ENCODE measurements at regions not wholly inside any gene's neighbourhood (a gene's known extent, or its start where the extent isn't known, plus 50 kb on each side); places are given as distances from the start of the nearest gene placed in this dataset.

- Histone ChIP-seq H3K36me3 (no peaks in the 10 kb centered on the region), H3K4me3 (no peak overlapping the region), H4K20me1 (no peaks in the 10 kb centered on the region), H3K9me3 (no peaks in the 10 kb centered on the region), H3K27ac (no peak overlapping the region), H3K4me1 (no peaks in the 10 kb centered on the region), H3K27me3 (no peaks in the 10 kb centered on the region), H3K9ac (no peak overlapping the region), H3K4me2 (no peak overlapping the region)
- TF ChIP-seq Cebpa-rat (IDR thresholded peaks at IDR 0.05), result no peak
Observed at GRCh38 chr20:11015440-11015839, 341.6 kb upstream of the JAG1 start.

- TF ChIP-seq Cebpa-rat (IDR thresholded peaks at IDR 0.05), result no peak
Observed at GRCh38 chr20:11017446-11017845, 343.6 kb upstream of the JAG1 start.

DNA sequence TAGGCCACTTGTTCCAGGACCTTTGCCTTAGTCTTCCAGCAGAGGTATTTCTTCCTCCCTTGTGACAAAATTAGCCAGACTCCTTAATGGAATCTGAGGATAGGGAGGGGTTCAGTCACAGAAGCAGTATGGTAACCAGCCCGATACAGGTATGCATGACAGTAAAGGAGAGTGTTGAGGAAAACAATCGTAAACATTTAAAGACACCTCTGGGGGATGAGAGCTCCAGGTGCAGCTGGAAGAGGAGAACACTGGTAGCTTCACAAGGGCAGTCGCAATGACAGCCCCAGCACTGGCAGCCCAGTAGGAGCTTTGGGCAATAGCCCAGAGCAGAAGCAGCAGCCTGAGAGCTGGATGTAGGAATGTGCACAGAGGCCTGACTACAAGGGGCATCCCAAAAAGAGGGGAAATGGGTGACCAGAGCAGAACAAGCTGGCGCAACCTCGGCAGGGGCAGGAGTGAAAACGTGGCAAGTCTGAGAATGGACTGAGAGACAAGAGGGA lies 344.9 kb upstream of the JAG1 start:
- Histone ChIP-seq H3K4me2 (no peak overlapping the region), H3K4me3 (no peak overlapping the region), H3K9me3 (no peaks in the 10 kb centered on the region), H3K27me3 (no peaks in the 10 kb centered on the region), H4K20me1 (no peaks in the 10 kb centered on the region), H3K36me3 (no peaks in the 10 kb centered on the region), H3K4me1 (no peaks in the 10 kb centered on the region), H3K9ac (no peak overlapping the region), H3K27ac (no peak overlapping the region)
- no peak for TF ChIP-seq Cebpa-rat (IDR thresholded peaks at IDR 0.05)

More at GRCh38 chr20:11017446-11017845, 343.6 kb upstream of the JAG1 start:
- no peak overlapping the region for H3K4me3 ChIP-seq
- H3K27me3 ChIP-seq, result no peaks in the 10 kb centered on the region
- no peaks in the 10 kb centered on the region for H3K36me3 ChIP-seq
- no peak overlapping the region for H3K4me2 ChIP-seq
- H3K9ac ChIP-seq, result no peak overlapping the region
- H3K9me3 ChIP-seq, result no peaks in the 10 kb centered on the region
- H3K4me1 ChIP-seq, result no peaks in the 10 kb centered on the region
- H3K27ac ChIP-seq, result no peak overlapping the region
- H4K20me1 ChIP-seq, result no peaks in the 10 kb centered on the region

DNA sequence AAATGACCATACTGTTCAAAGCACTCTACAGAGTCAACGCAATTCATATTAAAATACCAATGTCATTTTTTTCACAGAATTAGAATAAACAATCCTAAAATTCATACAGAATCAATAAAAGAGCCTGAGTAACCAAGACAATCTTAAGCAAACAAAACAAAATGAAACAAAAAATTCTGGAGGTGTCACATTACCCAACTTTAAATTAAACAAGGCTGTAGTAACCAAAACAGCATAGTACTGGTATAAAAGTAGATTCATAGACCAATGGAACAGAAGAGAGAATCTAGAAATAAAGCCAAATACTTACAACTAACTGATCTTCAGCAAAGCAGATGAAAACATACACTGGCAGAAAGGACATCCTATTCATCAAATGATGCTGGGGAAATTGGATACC lies 346.9 kb upstream of the JAG1 start:
- H3K36me3 ChIP-seq, result no peaks in the 10 kb centered on the region
- no peak overlapping the region for H3K4me3 ChIP-seq
- no peak for TF ChIP-seq Cebpa-rat (IDR thresholded peaks at IDR 0.05)
- H3K27me3 ChIP-seq, result no peaks in the 10 kb centered on the region
- H4K20me1 ChIP-seq, result no peaks in the 10 kb centered on the region
- H3K4me2 ChIP-seq, result no peak overlapping the region
- H3K4me1 ChIP-seq, result no peaks in the 10 kb centered on the region
- no peaks in the 10 kb centered on the region for H3K9me3 ChIP-seq
- no peak overlapping the region for H3K9ac ChIP-seq
- H3K27ac ChIP-seq, result no peak overlapping the region

- H4K20me1 ChIP-seq, result no peaks in the 10 kb centered on the region
- TF ChIP-seq Cebpa-rat (IDR thresholded peaks at IDR 0.05), result no peak
- no peaks in the 10 kb centered on the region for H3K27me3 ChIP-seq
- no peaks in the 10 kb centered on the region for H3K4me1 ChIP-seq
- no peak overlapping the region for H3K4me3 ChIP-seq
- H3K36me3 ChIP-seq, result no peaks in the 10 kb centered on the region
- H3K9ac ChIP-seq, result no peak overlapping the region
- H3K9me3 ChIP-seq, result no peaks in the 10 kb centered on the region
- no peak overlapping the region for H3K27ac ChIP-seq
- no peak overlapping the region for H3K4me2 ChIP-seq
Observed at GRCh38 chr20:11027224-11027623, 353.4 kb upstream of the JAG1 start.

- Histone ChIP-seq H3K4me3 (no peak overlapping the region), H3K36me3 (no peaks in the 10 kb centered on the region), H3K27ac (no peak overlapping the region), H4K20me1 (no peaks in the 10 kb centered on the region), H3K9ac (no peak overlapping the region), H3K4me1 (no peaks in the 10 kb centered on the region), H3K4me2 (no peak overlapping the region), H3K9me3 (no peaks in the 10 kb centered on the region), H3K27me3 (no peaks in the 10 kb centered on the region)
- no peak for TF ChIP-seq Cebpa-rat (IDR thresholded peaks at IDR 0.05)
Observed at GRCh38 chr20:11030351-11030750, 356.6 kb upstream of the JAG1 start.

DNA sequence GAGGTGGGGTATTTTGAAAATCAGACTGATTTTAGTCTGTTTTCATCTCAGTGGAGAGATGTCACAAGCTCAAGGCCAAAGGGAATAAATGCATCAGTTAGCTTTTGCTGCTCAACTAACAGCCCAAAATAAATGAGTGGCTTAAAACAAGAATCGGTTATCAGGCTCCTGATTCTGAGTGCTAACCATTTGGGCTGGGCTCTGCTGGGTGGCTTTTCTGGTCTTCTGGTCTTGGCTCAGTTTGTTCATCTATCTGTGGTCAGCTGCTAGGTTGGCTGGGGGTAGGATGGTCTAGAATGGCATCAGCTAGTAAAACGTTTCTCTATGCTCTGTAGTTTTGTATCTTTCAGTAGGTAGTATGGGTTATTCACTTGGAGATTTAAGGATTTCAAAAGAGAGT lies 357.5 kb upstream of the JAG1 start:
- no peak for TF ChIP-seq Cebpa-rat (IDR thresholded peaks at IDR 0.05)
- Histone ChIP-seq H3K9ac (no peak overlapping the region), H3K36me3 (no peaks in the 10 kb centered on the region), H3K9me3 (no peaks in the 10 kb centered on the region), H3K4me2 (no peak overlapping the region), H3K4me3 (no peak overlapping the region), H4K20me1 (no peaks in the 10 kb centered on the region), H3K27ac (no peak overlapping the region), H3K27me3 (no peaks in the 10 kb centered on the region), H3K4me1 (no peaks in the 10 kb centered on the region)

DNA sequence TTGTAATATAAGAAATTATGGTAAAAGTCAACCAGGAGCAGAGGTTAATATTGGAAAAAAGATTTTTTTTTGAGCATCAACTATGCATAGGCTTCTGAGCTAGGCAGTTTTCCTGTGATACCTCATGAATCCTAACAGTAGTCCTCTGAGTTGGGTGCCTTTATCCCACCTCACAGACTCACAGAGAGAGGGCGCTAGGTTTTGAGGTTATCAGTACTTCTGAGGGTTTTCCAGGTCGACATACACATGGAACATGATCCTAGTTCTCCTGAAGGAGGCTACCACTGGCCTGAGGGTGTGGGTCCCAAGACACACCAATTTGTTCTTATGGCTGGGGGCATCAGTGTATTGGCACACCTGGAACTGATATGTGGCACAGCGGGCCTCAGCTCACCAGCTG lies 358.8 kb upstream of the JAG1 start:
- no peak overlapping the region for H3K4me2 ChIP-seq
- H3K36me3 ChIP-seq, result no peaks in the 10 kb centered on the region
- no peak for TF ChIP-seq Cebpa-rat (IDR thresholded peaks at IDR 0.05)
- no peaks in the 10 kb centered on the region for H3K9me3 ChIP-seq
- H4K20me1 ChIP-seq, result no peaks in the 10 kb centered on the region
- H3K9ac ChIP-seq, result no peak overlapping the region
- H3K27ac ChIP-seq, result no peak overlapping the region
- no peak overlapping the region for H3K4me3 ChIP-seq
- no peaks in the 10 kb centered on the region for H3K4me1 ChIP-seq
- H3K27me3 ChIP-seq, result no peaks in the 10 kb centered on the region

GRCh38 chr20:11034025-11034424 lies 360.2 kb upstream of the JAG1 start:
- Histone ChIP-seq H3K4me1 (no peaks in the 10 kb centered on the region), H3K27ac (no peak overlapping the region), H3K27me3 (no peaks in the 10 kb centered on the region), H3K9me3 (no peaks in the 10 kb centered on the region), H3K4me2 (no peak overlapping the region), H3K36me3 (no peaks in the 10 kb centered on the region), H3K9ac (no peak overlapping the region), H4K20me1 (no peaks in the 10 kb centered on the region), H3K4me3 (no peak overlapping the region)
- no peak for TF ChIP-seq Cebpa-rat (IDR thresholded peaks at IDR 0.05)

- H3K9ac ChIP-seq, result no peak overlapping the region
- no peaks in the 10 kb centered on the region for H3K27me3 ChIP-seq
- no peaks in the 10 kb centered on the region for H4K20me1 ChIP-seq
- no peak for TF ChIP-seq Cebpa-rat (IDR thresholded peaks at IDR 0.05)
- no peaks in the 10 kb centered on the region for H3K9me3 ChIP-seq
- no peak overlapping the region for H3K27ac ChIP-seq
- H3K36me3 ChIP-seq, result no peaks in the 10 kb centered on the region
- no peaks in the 10 kb centered on the region for H3K4me1 ChIP-seq
- no peak overlapping the region for H3K4me2 ChIP-seq
- H3K4me3 ChIP-seq, result no peak overlapping the region
Observed at GRCh38 chr20:11035211-11035610, 361.4 kb upstream of the JAG1 start.

- H3K4me3 ChIP-seq, result no peak overlapping the region
- no peaks in the 10 kb centered on the region for H3K27me3 ChIP-seq
- no peak for TF ChIP-seq Cebpa-rat (IDR thresholded peaks at IDR 0.05)
- H3K4me2 ChIP-seq, result no peak overlapping the region
- no peak overlapping the region for H3K27ac ChIP-seq
- no peaks in the 10 kb centered on the region for H3K36me3 ChIP-seq
- H3K4me1 ChIP-seq, result no peaks in the 10 kb centered on the region
- no peak overlapping the region for H3K9ac ChIP-seq
- H4K20me1 ChIP-seq, result no peaks in the 10 kb centered on the region
- no peaks in the 10 kb centered on the region for H3K9me3 ChIP-seq
Observed at GRCh38 chr20:11041396-11041795, 367.6 kb upstream of the JAG1 start.
